ENCODE measurements at regions not wholly inside any gene's neighbourhood (a gene's known extent, or its start where the extent isn't known, plus 50 kb on each side); places are given as distances from the start of the nearest gene placed in this dataset.

DNA sequence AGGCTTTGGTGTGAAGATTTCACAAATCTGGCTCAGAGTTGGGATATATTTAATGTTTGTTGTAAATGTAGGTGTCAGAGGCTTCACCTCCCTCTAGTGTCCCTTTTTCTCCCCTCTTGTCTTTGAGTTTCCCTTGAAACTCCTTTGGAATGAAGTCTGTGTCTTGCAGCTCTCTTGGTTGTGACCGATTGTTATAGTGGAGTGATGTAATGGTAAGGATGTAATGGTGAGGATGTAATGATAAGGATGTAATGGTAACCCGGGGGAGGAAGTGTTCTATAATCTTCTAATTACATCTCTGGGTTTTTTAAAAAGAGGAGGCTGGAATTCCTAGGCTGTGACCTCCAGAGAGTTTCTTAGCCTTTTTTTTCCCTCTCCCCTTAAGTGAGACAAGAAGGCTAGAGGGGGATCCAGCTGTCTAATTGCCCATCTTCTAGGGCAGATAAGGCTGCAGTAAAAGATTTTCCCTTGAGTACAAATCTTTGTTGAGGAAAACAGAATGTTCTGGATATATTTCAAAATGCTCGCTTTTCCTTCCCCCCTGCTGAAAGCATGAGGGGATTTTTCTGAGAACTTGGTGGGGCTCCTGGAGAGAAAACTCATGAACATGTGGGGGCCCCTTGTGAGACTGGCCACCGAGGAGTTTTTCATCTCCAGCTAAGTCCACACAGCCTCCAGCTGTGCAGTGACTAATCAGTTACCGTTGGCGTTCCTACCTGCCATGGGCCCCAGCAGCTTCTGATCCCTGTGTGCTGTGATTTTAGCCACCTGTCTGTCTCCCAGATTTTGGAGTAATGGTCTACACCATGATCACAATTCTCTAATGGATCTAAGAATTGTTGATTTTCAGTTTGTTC lies 156.7 kb upstream of the PMEPA1 start:
- ChIA-PET CTCF (no interaction called here), POLR2A (ENCODE audit: unreplicated experiment) (no interaction called here)
- H3K27ac ChIP-seq (ENCODE audit: insufficient read depth, low read length): no peak overlapping the region
- H3K4me3 ChIP-seq (ENCODE audit: insufficient read depth, low read depth, low read length): no peak overlapping the region
- peaks cover 3% of the 10 kb centered on the region; the same call in 1 of the 2 replicates for H3K27me3 ChIP-seq (ENCODE audit: control insufficient read depth, insufficient read depth, low read length)
- no peak overlapping the region for H2BK15ac ChIP-seq (ENCODE audit: low read depth, low read length)
- no peak overlapping the region for H2AK5ac ChIP-seq (ENCODE audit: low read depth, low read length)
- H4K20me1 ChIP-seq (ENCODE audit: insufficient read depth, low read length): no peaks in the 10 kb centered on the region
- no peak overlapping the region for H2BK20ac ChIP-seq (ENCODE audit: low read depth, low read length)
- no peak overlapping the region for H2AFZ ChIP-seq (replicated peaks; ENCODE audit: low read length, poor library complexity)
- H3K79me1 ChIP-seq (ENCODE audit: low read depth in 1 of 2, low read length in 2 of 2): no peaks in the 10 kb centered on the region
- TF ChIP-seq RFX5 (IDR thresholded peaks at IDR 0.05; ENCODE audit: low read depth, low read length): no peak
- no peak for TF ChIP-seq MAFK (IDR thresholded peaks at IDR 0.05; ENCODE audit: low read depth, low read length)
- no peak for TF ChIP-seq RCOR1 (IDR thresholded peaks at IDR 0.05; ENCODE audit: insufficient replicate concordance, low read length)
- no peak for TF ChIP-seq CHD1 (IDR thresholded peaks at IDR 0.05; ENCODE audit: low read depth, low read length)
- TF ChIP-seq, protein P1, sequence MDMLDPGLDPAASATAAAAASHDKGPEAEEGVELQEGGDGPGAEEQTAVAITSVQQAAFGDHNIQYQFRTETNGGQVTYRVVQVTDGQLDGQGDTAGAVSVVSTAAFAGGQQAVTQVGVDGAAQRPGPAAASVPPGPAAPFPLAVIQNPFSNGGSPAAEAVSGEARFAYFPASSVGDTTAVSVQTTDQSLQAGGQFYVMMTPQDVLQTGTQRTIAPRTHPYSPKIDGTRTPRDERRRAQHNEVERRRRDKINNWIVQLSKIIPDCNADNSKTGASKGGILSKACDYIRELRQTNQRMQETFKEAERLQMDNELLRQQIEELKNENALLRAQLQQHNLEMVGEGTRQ (IDR thresholded peaks at IDR 0.05; ENCODE audit: low read depth, low read length): no peak
- TF ChIP-seq CEBPB (IDR thresholded peaks at IDR 0.05; ENCODE audit: low read depth, low read length): no peak
- TF ChIP-seq NFE2L2 (IDR thresholded peaks at IDR 0.05; ENCODE audit: low read depth, low read length): no peak
- TF ChIP-seq CTCF (conservative IDR thresholded peaks at IDR 0.05; ENCODE audit: low read depth, low read length): no peak
- no peak for TF ChIP-seq MXI1 (IDR thresholded peaks at IDR 0.05; ENCODE audit: borderline replicate concordance, low read depth, low read length)
- TF ChIP-seq FOS (IDR thresholded peaks at IDR 0.05; ENCODE audit: low read depth, low read length): no peak
- H3K9ac ChIP-seq (ENCODE audit: low read depth, low read length): no peak overlapping the region
- no peak overlapping the region for H2AK9ac ChIP-seq (replicated peaks; ENCODE audit: low read depth, low read length, poor library complexity)
- BruUV-seq (replicated peaks): no TSS peak
- no peak overlapping the region for H3K56ac ChIP-seq (ENCODE audit: extremely low read depth, insufficient read depth, low read length)
- H4K8ac ChIP-seq (ENCODE audit: low read depth in 2 of 2, low read length in 2 of 2): no peak overlapping the region
- in situ Hi-C loops (cut with MboI; ENCODE audit: low sequenced_read_pairs) (no loop called here), intact Hi-C loops (cut with micrococcal nuclease) (no loop called here), dilution Hi-C loops (cut with HindIII; ENCODE audit: low sequenced_read_pairs, unreplicated experiment) (no loop called here)
- H3K23ac ChIP-seq (ENCODE audit: low read depth, low read length): no peak overlapping the region
- ATAC-seq (ENCODE audit: low read depth): no peak
- no peak overlapping the region for H3K14ac ChIP-seq (replicated peaks; ENCODE audit: low read depth, low read length)
- WGBS, 2 experiments (ENCODE audit: extremely low coverage in 2 of 2, insufficient read length in 1 of 2): no CpG with 5 or more reads among the region's 6 CpGs
- no peaks in the 10 kb centered on the region for H3K36me3 ChIP-seq (ENCODE audit: control insufficient read depth, insufficient read depth, low read length)
- H3K4me1 ChIP-seq (ENCODE audit: control insufficient read depth, insufficient read depth, low read length): no peaks in the 10 kb centered on the region
- no peak overlapping the region for H3K4ac ChIP-seq (ENCODE audit: low read depth, low read length)
- no peak overlapping the region for H4K91ac ChIP-seq (ENCODE audit: insufficient read depth, low read depth, low read length)
- H3K18ac ChIP-seq (ENCODE audit: low read depth, low read length): no peak overlapping the region
- H3K9me3 ChIP-seq (ENCODE audit: control insufficient read depth, insufficient read depth, low read length): no peaks in the 10 kb centered on the region
- H3K4me2 ChIP-seq (ENCODE audit: low read depth, low read length): no peak overlapping the region
- H4K5ac ChIP-seq (ENCODE audit: low read depth, low read length): no peak overlapping the region
- no peak overlapping the region for H2BK120ac ChIP-seq (ENCODE audit: low read depth, low read length)
- H3K9me1 ChIP-seq (ENCODE audit: insufficient read depth, low read length): no peaks in the 10 kb centered on the region
- H2BK5ac ChIP-seq (ENCODE audit: low read depth, low read length, poor library complexity, severe bottlenecking): no peak overlapping the region
- DNase-seq: no peak

Data from IMR-90 (cell line).